Neural cell (in vitro differentiated cells): ENCODE measurements at regions not wholly inside any gene's neighbourhood (a gene's known extent, or its start where the extent isn't known, plus 50 kb on each side); places are given as distances from the start of the nearest gene placed in this dataset.

Source experiments
- POLR2AphosphoS5 ChIP-seq: IDR thresholded peaks from 2 replicates; pipeline ENCODE4 v1.6.1; 2012
- RAD21 ChIP-seq: fragments of 450-650 bp; conservative IDR thresholded peaks from 2 replicates; pipeline ENCODE4 v1.6.1; 2014; ENCODE audit warnings: antibody characterized with exemption, mild to moderate bottlenecking, moderate library complexity
- TAF1 ChIP-seq: IDR thresholded peaks from 2 replicates; pipeline ENCODE4 v1.6.1; 2012; ENCODE audit warnings: low read depth
- TF ChIP-seq, protein P1 (sequence below): fragments of 450-650 bp; IDR thresholded peaks from 2 replicates; pipeline ENCODE4 v1.5.1; 2014; ENCODE audit warnings: antibody characterized with exemption, mild to moderate bottlenecking, moderate library complexity; ENCODE audit not compliant: poor library complexity, severe bottlenecking

DNA sequence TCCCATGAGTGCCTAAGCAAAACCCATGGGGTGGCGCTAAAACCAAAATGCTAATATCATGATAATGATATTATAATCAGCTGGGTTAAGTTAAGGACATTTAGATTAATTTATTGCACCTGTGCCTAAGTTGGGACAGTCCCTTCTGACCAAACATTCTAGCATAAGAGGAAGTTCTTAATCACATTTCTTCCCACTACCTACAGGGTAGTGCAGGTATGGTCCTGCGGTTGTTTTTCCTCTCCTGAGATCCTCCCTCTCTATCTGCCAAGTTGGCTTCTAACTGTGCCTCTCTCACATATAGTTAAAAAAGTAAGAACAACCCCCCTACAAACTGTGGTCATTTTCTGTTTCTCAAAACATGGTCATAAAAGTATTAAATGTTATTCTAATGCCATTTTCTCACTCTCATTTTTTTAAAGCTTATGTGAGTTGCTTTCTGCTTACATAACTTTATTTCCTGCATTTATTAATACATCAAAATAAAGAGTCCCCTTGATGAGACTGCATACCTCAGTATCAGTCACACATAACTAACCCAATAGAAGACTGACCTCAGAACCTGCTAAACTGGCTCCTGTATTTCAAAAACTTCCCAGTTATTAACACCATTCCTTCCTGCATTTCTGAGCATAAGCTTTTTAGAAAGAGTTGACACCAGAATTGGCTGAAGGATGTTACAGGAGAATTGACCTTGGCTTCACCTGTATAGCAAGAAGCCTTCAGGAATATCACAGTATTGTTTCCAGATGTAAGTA is 1332.5 kb downstream of the FSTL5 start:
- TF ChIP-seq, protein P1, sequence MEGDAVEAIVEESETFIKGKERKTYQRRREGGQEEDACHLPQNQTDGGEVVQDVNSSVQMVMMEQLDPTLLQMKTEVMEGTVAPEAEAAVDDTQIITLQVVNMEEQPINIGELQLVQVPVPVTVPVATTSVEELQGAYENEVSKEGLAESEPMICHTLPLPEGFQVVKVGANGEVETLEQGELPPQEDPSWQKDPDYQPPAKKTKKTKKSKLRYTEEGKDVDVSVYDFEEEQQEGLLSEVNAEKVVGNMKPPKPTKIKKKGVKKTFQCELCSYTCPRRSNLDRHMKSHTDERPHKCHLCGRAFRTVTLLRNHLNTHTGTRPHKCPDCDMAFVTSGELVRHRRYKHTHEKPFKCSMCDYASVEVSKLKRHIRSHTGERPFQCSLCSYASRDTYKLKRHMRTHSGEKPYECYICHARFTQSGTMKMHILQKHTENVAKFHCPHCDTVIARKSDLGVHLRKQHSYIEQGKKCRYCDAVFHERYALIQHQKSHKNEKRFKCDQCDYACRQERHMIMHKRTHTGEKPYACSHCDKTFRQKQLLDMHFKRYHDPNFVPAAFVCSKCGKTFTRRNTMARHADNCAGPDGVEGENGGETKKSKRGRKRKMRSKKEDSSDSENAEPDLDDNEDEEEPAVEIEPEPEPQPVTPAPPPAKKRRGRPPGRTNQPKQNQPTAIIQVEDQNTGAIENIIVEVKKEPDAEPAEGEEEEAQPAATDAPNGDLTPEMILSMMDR: no peak
- TF ChIP-seq TAF1 (no peak), POLR2AphosphoS5 (no peak), RAD21 (no peak)
